HepG2 (cell line): ENCODE measurements at regions not wholly inside any gene's neighbourhood (a gene's known extent, or its start where the extent isn't known, plus 50 kb on each side); places are given as distances from the start of the nearest gene placed in this dataset.

Experiments
- FOXA1 ChIP-seq, 2 experiments: fragments of 450-650 bp in 1 of 2; sonication (generic) in 1 of 2; formaldehyde crosslinking in 1 of 2; IDR thresholded peaks; 2 replicates each; pipeline versions ENCODE4 v1.4.0 to v1.6.1; 2016 to 2020; ENCODE audit warnings: missing genetic modification reagents in 1 of 2
- FOXK2 ChIP-seq: fragments of 450-650 bp; IDR thresholded peaks from 2 replicates; pipeline ENCODE4 v1.6.1; 2016
- HNRNPL ChIP-seq: fragments of 200-400 bp; formaldehyde crosslinking; IDR thresholded peaks from 2 replicates; pipeline ENCODE4 v1.6.1; 2017; ENCODE audit warnings: mild to moderate bottlenecking, low read depth, low read length
- KLF13 ChIP-seq: sonication (generic); formaldehyde crosslinking; IDR thresholded peaks from 2 replicates; pipeline ENCODE4 v1.4.0; 2020; ENCODE audit warnings: mild to moderate bottlenecking, missing genetic modification reagents
- MED1 ChIP-seq: sonication (generic); formaldehyde crosslinking; IDR thresholded peaks from 2 replicates; pipeline ENCODE4 v1.4.0; 2020; ENCODE audit warnings: missing genetic modification reagents
- NCOR1 ChIP-seq: fragments of 200-600 bp; sonication (generic); IDR thresholded peaks from 2 replicates; pipeline ENCODE4 v1.7.0; 2017; ENCODE audit warnings: antibody characterized with exemption, low read length, borderline replicate concordance
- NFE2L1 ChIP-seq: sonication (generic); formaldehyde crosslinking; IDR thresholded peaks from 2 replicates; pipeline ENCODE4 v1.4.0; 2020; ENCODE audit warnings: missing genetic modification reagents, mild to moderate bottlenecking, borderline replicate concordance
- NFYC ChIP-seq: IDR thresholded peaks from 2 replicates; pipeline ENCODE4 v1.6.1; 2016; ENCODE audit warnings: missing genetic modification reagents, missing compliant biosample characterization
- PHF5A ChIP-seq: IDR thresholded peaks from one replicate; pipeline ENCODE4 v1.6.1; 2018; ENCODE audit warnings: low read depth, missing genetic modification reagents; ENCODE audit not compliant: unreplicated experiment
- ZNF282 ChIP-seq: fragments of 450-650 bp; IDR thresholded peaks from 2 replicates; pipeline ENCODE4 v1.6.1; 2018; ENCODE audit not compliant: partially characterized antibody
- ZNF296 ChIP-seq: sonication (generic); formaldehyde crosslinking; conservative IDR thresholded peaks from 2 replicates; pipeline ENCODE4 v1.5.0; 2020; ENCODE audit warnings: mild to moderate bottlenecking, missing genetic modification reagents
- ZNF337 ChIP-seq: sonication (generic); formaldehyde crosslinking; IDR thresholded peaks from 2 replicates; pipeline ENCODE4 v1.5.1; 2020; ENCODE audit warnings: missing genetic modification reagents, low read depth, mild to moderate bottlenecking, borderline replicate concordance
- ZNF484 ChIP-seq: sonication (generic); formaldehyde crosslinking; IDR thresholded peaks from 2 replicates; pipeline ENCODE4 v1.5.1; 2020; ENCODE audit warnings: mild to moderate bottlenecking, low read depth, missing genetic modification reagents, borderline replicate concordance
- ZNF552 ChIP-seq: sonication (generic); formaldehyde crosslinking; IDR thresholded peaks from 2 replicates; pipeline ENCODE4 v1.9.0; 2022; ENCODE audit warnings: missing genetic modification reagents, mild to moderate bottlenecking, borderline replicate concordance
- ZNF724P ChIP-seq: sonication (generic); formaldehyde crosslinking; IDR thresholded peaks from 2 replicates; pipeline ENCODE4 v1.8.0; 2022; ENCODE audit warnings: missing genetic modification reagents, borderline replicate concordance
- ZNF878 ChIP-seq: sonication (generic); formaldehyde crosslinking; IDR thresholded peaks from 2 replicates; pipeline ENCODE4 v1.8.1; 2023; ENCODE audit warnings: mild to moderate bottlenecking, missing genetic modification reagents, moderate library complexity
- TF ChIP-seq, protein P1 (sequence below): sonication (generic); formaldehyde crosslinking; IDR thresholded peaks from 2 replicates; pipeline ENCODE4 v1.4.0; 2020; ENCODE audit warnings: missing genetic modification reagents
- TF ChIP-seq, protein P2 (sequence below): sonication (generic); formaldehyde crosslinking; IDR thresholded peaks from 2 replicates; pipeline ENCODE4 v1.8.0; 2022; ENCODE audit warnings: mild to moderate bottlenecking, missing genetic modification reagents, moderate library complexity
- TF ChIP-seq, protein P3 (sequence below): IDR thresholded peaks from 2 replicates; pipeline ENCODE4 v1.6.1; 2012; ENCODE audit warnings: low read depth, low read length, improper control_type of control experiment
- TF ChIP-seq, protein P4 (sequence below): sonication (generic); formaldehyde crosslinking; IDR thresholded peaks from 2 replicates; pipeline ENCODE4 v1.5.0; 2020; ENCODE audit warnings: mild to moderate bottlenecking, missing genetic modification reagents, moderate library complexity

DNA sequence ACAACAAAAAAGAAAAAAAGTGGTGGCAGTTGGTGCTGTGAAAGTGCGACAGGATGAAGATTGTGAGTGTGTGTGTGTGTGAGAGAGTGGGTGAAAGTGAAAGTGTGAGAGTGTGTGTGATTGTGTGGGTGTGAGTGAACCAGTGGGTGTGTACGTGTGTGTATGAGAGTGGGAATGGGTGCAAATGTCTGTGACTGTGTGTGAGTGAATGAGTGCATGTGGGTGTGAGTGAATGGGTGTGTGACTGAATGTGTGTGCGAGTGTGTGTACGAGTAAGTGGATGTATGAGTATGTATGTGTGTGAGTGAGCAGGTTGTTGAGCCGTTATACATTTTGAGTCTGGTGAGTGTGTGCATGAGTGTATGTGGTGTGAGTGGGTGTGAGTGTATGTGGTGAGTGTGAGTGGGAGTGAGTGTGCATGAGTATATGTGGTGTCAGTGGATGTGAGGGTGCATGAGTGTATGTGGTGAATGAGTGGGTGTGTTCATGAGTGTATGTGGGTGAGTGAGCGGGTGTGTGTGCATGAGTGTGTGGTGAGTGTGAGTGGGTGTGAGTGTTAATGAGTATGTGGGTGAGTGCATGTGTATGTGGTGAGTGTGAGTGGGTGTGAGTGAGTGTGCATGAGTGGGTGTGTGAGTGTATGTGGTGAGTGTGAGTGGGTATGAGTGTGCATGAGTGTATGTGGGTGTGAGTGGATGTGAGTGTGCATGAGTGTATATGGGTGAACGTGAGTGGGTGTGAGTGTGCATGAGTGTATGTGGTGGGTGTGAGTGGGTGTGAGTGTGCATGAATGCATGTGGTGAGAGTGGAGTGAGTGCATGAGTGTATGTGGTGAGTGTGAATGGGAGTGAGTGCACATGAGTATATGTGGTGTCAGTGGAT lies 69.3 kb upstream of the HPCAL1 start (continued):
- TF ChIP-seq ZNF282 (peak; percentile 78), FOXK2 (0 out of 2 replicates have a peak, but pooled peaks have one; percentile 29), FOXA1 (IDR thresholded peaks at IDR 0.05) (peak; percentile 11; the same call in 1 of the 2 replicates), FOXA1 (CRISPR knock-in tag; IDR thresholded peaks at IDR 0.05) (no peak), HNRNPL (no peak), KLF13 (CRISPR knock-in tag) (no peak), ZNF484 (no peak), MED1 (CRISPR knock-in tag) (no peak), NFE2L1 (CRISPR knock-in tag) (no peak), PHF5A (no peak), NFYC (no peak), NCOR1 (no peak), ZNF296 (CRISPR knock-in tag) (no peak), ZNF337 (CRISPR knock-in tag) (no peak), ZNF724P (CRISPR knock-in tag) (no peak), ZNF878 (CRISPR knock-in tag) (no peak), ZNF552 (CRISPR knock-in tag) (no peak)
- TF ChIP-seq, protein P1, sequence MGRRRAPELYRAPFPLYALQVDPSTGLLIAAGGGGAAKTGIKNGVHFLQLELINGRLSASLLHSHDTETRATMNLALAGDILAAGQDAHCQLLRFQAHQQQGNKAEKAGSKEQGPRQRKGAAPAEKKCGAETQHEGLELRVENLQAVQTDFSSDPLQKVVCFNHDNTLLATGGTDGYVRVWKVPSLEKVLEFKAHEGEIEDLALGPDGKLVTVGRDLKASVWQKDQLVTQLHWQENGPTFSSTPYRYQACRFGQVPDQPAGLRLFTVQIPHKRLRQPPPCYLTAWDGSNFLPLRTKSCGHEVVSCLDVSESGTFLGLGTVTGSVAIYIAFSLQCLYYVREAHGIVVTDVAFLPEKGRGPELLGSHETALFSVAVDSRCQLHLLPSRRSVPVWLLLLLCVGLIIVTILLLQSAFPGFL: no peak
- TF ChIP-seq, protein P2, sequence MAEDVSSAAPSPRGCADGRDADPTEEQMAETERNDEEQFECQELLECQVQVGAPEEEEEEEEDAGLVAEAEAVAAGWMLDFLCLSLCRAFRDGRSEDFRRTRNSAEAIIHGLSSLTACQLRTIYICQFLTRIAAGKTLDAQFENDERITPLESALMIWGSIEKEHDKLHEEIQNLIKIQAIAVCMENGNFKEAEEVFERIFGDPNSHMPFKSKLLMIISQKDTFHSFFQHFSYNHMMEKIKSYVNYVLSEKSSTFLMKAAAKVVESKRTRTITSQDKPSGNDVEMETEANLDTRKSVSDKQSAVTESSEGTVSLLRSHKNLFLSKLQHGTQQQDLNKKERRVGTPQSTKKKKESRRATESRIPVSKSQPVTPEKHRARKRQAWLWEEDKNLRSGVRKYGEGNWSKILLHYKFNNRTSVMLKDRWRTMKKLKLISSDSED (CRISPR knock-in tag): no peak
- TF ChIP-seq, protein P3, sequence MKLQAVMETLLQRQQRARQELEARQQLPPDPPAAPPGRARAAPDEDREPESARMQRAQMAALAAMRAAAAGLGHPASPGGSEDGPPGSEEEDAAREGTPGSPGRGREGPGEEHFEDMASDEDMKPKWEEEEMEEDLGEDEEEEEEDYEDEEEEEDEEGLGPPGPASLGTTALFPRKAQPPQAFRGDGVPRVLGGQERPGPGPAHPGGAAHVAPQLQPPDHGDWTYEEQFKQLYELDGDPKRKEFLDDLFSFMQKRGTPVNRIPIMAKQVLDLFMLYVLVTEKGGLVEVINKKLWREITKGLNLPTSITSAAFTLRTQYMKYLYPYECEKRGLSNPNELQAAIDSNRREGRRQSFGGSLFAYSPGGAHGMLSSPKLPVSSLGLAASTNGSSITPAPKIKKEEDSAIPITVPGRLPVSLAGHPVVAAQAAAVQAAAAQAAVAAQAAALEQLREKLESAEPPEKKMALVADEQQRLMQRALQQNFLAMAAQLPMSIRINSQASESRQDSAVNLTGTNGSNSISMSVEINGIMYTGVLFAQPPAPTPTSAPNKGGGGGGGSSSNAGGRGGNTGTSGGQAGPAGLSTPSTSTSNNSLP: no peak
- TF ChIP-seq, protein P4, sequence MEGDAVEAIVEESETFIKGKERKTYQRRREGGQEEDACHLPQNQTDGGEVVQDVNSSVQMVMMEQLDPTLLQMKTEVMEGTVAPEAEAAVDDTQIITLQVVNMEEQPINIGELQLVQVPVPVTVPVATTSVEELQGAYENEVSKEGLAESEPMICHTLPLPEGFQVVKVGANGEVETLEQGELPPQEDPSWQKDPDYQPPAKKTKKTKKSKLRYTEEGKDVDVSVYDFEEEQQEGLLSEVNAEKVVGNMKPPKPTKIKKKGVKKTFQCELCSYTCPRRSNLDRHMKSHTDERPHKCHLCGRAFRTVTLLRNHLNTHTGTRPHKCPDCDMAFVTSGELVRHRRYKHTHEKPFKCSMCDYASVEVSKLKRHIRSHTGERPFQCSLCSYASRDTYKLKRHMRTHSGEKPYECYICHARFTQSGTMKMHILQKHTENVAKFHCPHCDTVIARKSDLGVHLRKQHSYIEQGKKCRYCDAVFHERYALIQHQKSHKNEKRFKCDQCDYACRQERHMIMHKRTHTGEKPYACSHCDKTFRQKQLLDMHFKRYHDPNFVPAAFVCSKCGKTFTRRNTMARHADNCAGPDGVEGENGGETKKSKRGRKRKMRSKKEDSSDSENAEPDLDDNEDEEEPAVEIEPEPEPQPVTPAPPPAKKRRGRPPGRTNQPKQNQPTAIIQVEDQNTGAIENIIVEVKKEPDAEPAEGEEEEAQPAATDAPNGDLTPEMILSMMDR (CRISPR knock-in tag): no peak
